GM23338 (cell line): ENCODE measurements at regions not wholly inside any gene's neighbourhood (a gene's known extent, or its start where the extent isn't known, plus 50 kb on each side); places are given as distances from the start of the nearest gene placed in this dataset.

Experiments
- ATAC-seq: fragments of 200-7000 bp; cut with Tn5 transposase; 3 replicates; pipeline ENCODE4 v1.9.1; 2020
- DNase-seq: peaks from one replicate; pipeline ENCODE4 v3.0.0-alpha.2; 2015; ENCODE audit warnings: low spot score
- H2AFZ ChIP-seq: fragments of 200-600 bp; sonication (generic); 2 replicates; pipeline ENCODE4 v1.8.0; 2016; ENCODE audit warnings: antibody characterized with exemption, mild to moderate bottlenecking, moderate library complexity
- H3F3A ChIP-seq: fragments of 200-600 bp; sonication (generic); replicated peaks from 2 replicates; pipeline ENCODE4 v1.8.0; 2017; ENCODE audit warnings: antibody characterized with exemption, mixed run types, low read depth
- H3K27ac ChIP-seq: fragments of 200-600 bp; sonication (generic); 2 replicates; pipeline ENCODE4 v1.6.1; 2016; ENCODE audit warnings: low read depth
- H3K27me3 ChIP-seq: fragments of 200-600 bp; sonication (generic); 2 replicates; pipeline ENCODE4 v1.8.0; 2016; ENCODE audit warnings: mild to moderate bottlenecking, mixed run types, moderate library complexity; ENCODE audit not compliant: insufficient read depth
- H3K36me3 ChIP-seq: fragments of 200-600 bp; sonication (generic); 2 replicates; pipeline ENCODE4 v1.8.0; 2016; ENCODE audit warnings: mild to moderate bottlenecking; ENCODE audit not compliant: insufficient read depth
- H3K4me1 ChIP-seq: fragments of 200-600 bp; sonication (generic); 2 replicates; pipeline ENCODE4 v1.8.0; 2016; ENCODE audit warnings: mild to moderate bottlenecking, moderate library complexity; ENCODE audit not compliant: insufficient read depth
- H3K4me2 ChIP-seq: fragments of 200-600 bp; sonication (generic); 2 replicates; pipeline ENCODE4 v1.7.1; 2017; ENCODE audit warnings: mixed run types
- H3K4me3 ChIP-seq: fragments of 200-600 bp; sonication (generic); 2 replicates; pipeline ENCODE4 v1.6.1; 2016; ENCODE audit warnings: mixed run types
- H3K79me2 ChIP-seq: fragments of 200-600 bp; sonication (generic); replicated peaks from 2 replicates; pipeline ENCODE4 v1.8.0; 2017; ENCODE audit warnings: mild to moderate bottlenecking; ENCODE audit not compliant: insufficient read depth
- H3K9me2 ChIP-seq: fragments of 200-600 bp; sonication (generic); 2 replicates; pipeline ENCODE4 v1.8.0; 2017; ENCODE audit not compliant: insufficient read depth
- H4K20me1 ChIP-seq: fragments of 200-600 bp; sonication (generic); replicated peaks from 2 replicates; pipeline ENCODE4 v1.8.0; 2017; ENCODE audit warnings: mild to moderate bottlenecking; ENCODE audit not compliant: insufficient read depth
- H3K27ac Mint-ChIP-seq: 2 replicates; pipeline ENCODE4 v1.8.0; 2020; ENCODE audit warnings: inconsistent platforms, mild to moderate bottlenecking, moderate library complexity, mixed read lengths
- H3K27me3 Mint-ChIP-seq: 3 replicates; pipeline ENCODE4 v1.8.0; 2022; ENCODE audit warnings: low read depth, mild to moderate bottlenecking, moderate library complexity, mixed read lengths, inconsistent platforms; ENCODE audit not compliant: insufficient read depth, poor library complexity
- H3K36me3 Mint-ChIP-seq: 3 replicates; pipeline ENCODE4 v1.8.0; 2021; ENCODE audit warnings: low read depth, mild to moderate bottlenecking, inconsistent platforms, moderate library complexity, mixed read lengths
- H3K4me1 Mint-ChIP-seq: 3 replicates; pipeline ENCODE4 v1.8.0; 2020; ENCODE audit warnings: mild to moderate bottlenecking, inconsistent platforms, mixed read lengths
- H3K4me3 Mint-ChIP-seq: 3 replicates; pipeline ENCODE4 v1.8.0; 2021; ENCODE audit warnings: moderate library complexity, mild to moderate bottlenecking, inconsistent platforms, mixed read lengths
- H3K9me3 Mint-ChIP-seq: 3 replicates; pipeline ENCODE4 v1.8.0; 2020; ENCODE audit warnings: moderate library complexity, mild to moderate bottlenecking, inconsistent platforms, mixed read lengths
- CREB1 ChIP-seq: fragments of 250-450 bp; sonication (Bioruptor Pico); IDR thresholded peaks from 2 replicates; pipeline ENCODE4 v1.5.0; 2020; ENCODE audit warnings: low read depth, mild to moderate bottlenecking, moderate library complexity
- ETS1 ChIP-seq: IDR thresholded peaks from 2 replicates; pipeline ENCODE4 v1.6.1; 2016; ENCODE audit warnings: antibody characterized with exemption
- EZH2phosphoT487 ChIP-seq: fragments of 200-600 bp; sonication (generic); IDR thresholded peaks from one replicate; pipeline ENCODE4 v1.8.1; 2018; ENCODE audit warnings: antibody characterized with exemption; ENCODE audit not compliant: unreplicated experiment
- JUNB ChIP-seq: IDR thresholded peaks from one replicate; pipeline ENCODE4 v1.6.1; 2016; ENCODE audit warnings: antibody characterized with exemption; ENCODE audit not compliant: unreplicated experiment
- ZNF331 ChIP-seq: fragments of 250-450 bp; sonication (Bioruptor Pico); IDR thresholded peaks from 2 replicates; pipeline ENCODE4 v1.5.0; 2020; ENCODE audit warnings: low read depth, mild to moderate bottlenecking, moderate library complexity
- ZNF462 ChIP-seq: fragments of 250-450 bp; sonication (Bioruptor Pico); IDR thresholded peaks from 2 replicates; pipeline ENCODE4 v1.5.0; 2020; ENCODE audit warnings: mild to moderate bottlenecking, moderate library complexity

GRCh38 chr18:65146482-65147021 lies 604.3 kb upstream of the CDH7 start:
- Mint-ChIP-seq H3K36me3 (peaks cover 4% of the 10 kb centered on the region; the same call in 2 of the 3 replicates), H3K27ac (no peak overlapping the region), H3K9me3 (peaks cover 20% of the 10 kb centered on the region), H3K4me3 (no peak overlapping the region), H3K4me1 (no peaks in the 10 kb centered on the region), H3K27me3 (peaks cover 2% of the 10 kb centered on the region)
- ATAC-seq = no peak
- no peak overlapping the region for H3K4me2 ChIP-seq
- no peak overlapping the region for H2AFZ ChIP-seq
- H4K20me1 ChIP-seq = no peaks in the 10 kb centered on the region
- TF ChIP-seq ETS1 (no peak), JUNB (no peak), ZNF331 (CRISPR knock-in tag) (no peak), CREB1 (no peak), ZNF462 (CRISPR knock-in tag) (no peak), EZH2phosphoT487 (no peak)
- H3K4me3 ChIP-seq = no peak overlapping the region
- H3F3A ChIP-seq = no peaks in the 10 kb centered on the region
- no peak overlapping the region for H3K27ac ChIP-seq
- H3K27me3 ChIP-seq = no peaks in the 10 kb centered on the region
- 0 out of 2 replicates have a peak, but pooled peaks cover 4% of the 10 kb centered on the region for H3K9me2 ChIP-seq
- H3K79me2 ChIP-seq = no peaks in the 10 kb centered on the region
- no peak for DNase-seq
- H3K4me1 ChIP-seq = no peaks in the 10 kb centered on the region
- H3K36me3 ChIP-seq = 0 out of 2 replicates have a peak, but pooled peaks cover 3% of the 10 kb centered on the region
